ENCODE measurements at regions not wholly inside any gene's neighbourhood (a gene's known extent, or its start where the extent isn't known, plus 50 kb on each side); places are given as distances from the start of the nearest gene placed in this dataset.

GRCh38 chr1:102103646-102104045 is 106.9 kb upstream of the OLFM3 start:
- no peaks in the 10 kb centered on the region for H3K9me3 ChIP-seq (ENCODE audit: insufficient read depth in 2 of 2, low read depth in 1 of 2, low read length in 1 of 2)
- no peak overlapping the region for H3K4ac ChIP-seq (replicated peaks; ENCODE audit: insufficient read length, low read depth, low read length)
- no peak overlapping the region for H2BK12ac ChIP-seq (ENCODE audit: low read depth, low read length)
- H3K18ac ChIP-seq (ENCODE audit: extremely low read depth, low read length): no peak overlapping the region
- TF ChIP-seq CREB1 (IDR thresholded peaks at IDR 0.05): no peak
- TF ChIP-seq, protein P1, sequence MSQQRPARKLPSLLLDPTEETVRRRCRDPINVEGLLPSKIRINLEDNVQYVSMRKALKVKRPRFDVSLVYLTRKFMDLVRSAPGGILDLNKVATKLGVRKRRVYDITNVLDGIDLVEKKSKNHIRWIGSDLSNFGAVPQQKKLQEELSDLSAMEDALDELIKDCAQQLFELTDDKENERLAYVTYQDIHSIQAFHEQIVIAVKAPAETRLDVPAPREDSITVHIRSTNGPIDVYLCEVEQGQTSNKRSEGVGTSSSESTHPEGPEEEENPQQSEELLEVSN (IDR thresholded peaks at IDR 0.05): no peak
- TF ChIP-seq TAF7 (optimal IDR thresholded peaks at IDR 0.05; ENCODE audit: borderline replicate concordance, low read depth, low read length): no peak
- no peak for TF ChIP-seq YY1 (IDR thresholded peaks at IDR 0.05; ENCODE audit: low read depth, low read length)
- TF ChIP-seq JUN (IDR thresholded peaks at IDR 0.05; ENCODE audit: low read depth, low read length): no peak
- no peak for TF ChIP-seq MAX (IDR thresholded peaks at IDR 0.05)
- no peak for TF ChIP-seq EP300 (IDR thresholded peaks at IDR 0.05; ENCODE audit: borderline replicate concordance in 1 of 2, low read depth in 2 of 2, low read length in 2 of 2)
- H3K4me1 ChIP-seq (replicated peaks in 1 of 4; ENCODE audit: control insufficient read depth in 3 of 4, insufficient read depth in 4 of 4, low read length in 3 of 4): peaks cover 0 to 6% (median 2%) of the 10 kb centered on the region in 4 experiments; a peak in 4 of 7 replicates
- no peak overlapping the region for H2BK20ac ChIP-seq (ENCODE audit: low read length)
- H3K79me2 ChIP-seq (ENCODE audit: control insufficient read depth in 1 of 2, insufficient read depth in 2 of 2, low read length in 2 of 2): no peaks in the 10 kb centered on the region
- H2BK120ac ChIP-seq (replicated peaks; ENCODE audit: low read depth, low read length): no peak overlapping the region
- no peak overlapping the region for H4K91ac ChIP-seq (replicated peaks; ENCODE audit: insufficient read length, low read length)
- no peak overlapping the region for H3K56ac ChIP-seq (replicated peaks; ENCODE audit: insufficient read length, low read depth, low read length)
- H2AK5ac ChIP-seq (ENCODE audit: low read depth, low read length): no peak overlapping the region
- ChIA-PET POLR2A (ENCODE audit: partially characterized antibody) (no interaction called here), CTCF (ENCODE audit: partially characterized antibody) (interaction anchor here (0.6 kb wide), 1 partner anchor 192 kb away, joined by 3 read pairs; no protein-coding TSS in a partner anchor)
- no peak overlapping the region for H3K27ac ChIP-seq (ENCODE audit: low read depth, low read length)
- no peak overlapping the region for H3K14ac ChIP-seq (ENCODE audit: insufficient read length)
- no peak overlapping the region for H2AFZ ChIP-seq (ENCODE audit: low read length)
- no peaks in the 10 kb centered on the region for H3K27me3 ChIP-seq (replicated peaks in 1 of 4; ENCODE audit: control insufficient read depth in 3 of 4, extremely low read depth in 1 of 4, insufficient read depth in 3 of 4, low read length in 3 of 4)
- H4K5ac ChIP-seq (ENCODE audit: insufficient read length, low read depth, low read length): no peak overlapping the region
- no peak overlapping the region for H3K4me3 ChIP-seq (ENCODE audit: extremely low read depth in 1 of 4, insufficient read depth in 2 of 4, low read depth in 3 of 4, low read length in 4 of 4)
- H3K4me2 ChIP-seq (ENCODE audit: insufficient read depth in 1 of 2, low read depth in 2 of 2, low read length in 2 of 2): no peak overlapping the region
- H4K20me1 ChIP-seq (replicated peaks in 1 of 2; ENCODE audit: control insufficient read depth in 1 of 2, insufficient read depth in 2 of 2, low read length in 2 of 2): no peaks in the 10 kb centered on the region
- H3K79me1 ChIP-seq (ENCODE audit: low read depth, low read length): no peaks in the 10 kb centered on the region
- no peaks in the 10 kb centered on the region for H3K36me3 ChIP-seq (ENCODE audit: control insufficient read depth in 2 of 4, insufficient read depth in 4 of 4, low read length in 3 of 4)
- no peak overlapping the region for H2BK15ac ChIP-seq (ENCODE audit: low read length)
- no peak overlapping the region for H3K9ac ChIP-seq (replicated peaks in 1 of 4; ENCODE audit: extremely low read depth in 1 of 4, low read depth in 3 of 4, low read length in 3 of 4)
- no peak overlapping the region for H2BK5ac ChIP-seq (ENCODE audit: low read depth, low read length)
- no peaks in the 10 kb centered on the region for H3K23me2 ChIP-seq (ENCODE audit: low read depth, low read length)
- WGBS, 2 experiments (ENCODE audit: extremely low coverage in 1 of 2, insufficient coverage in 1 of 2, insufficient read length in 1 of 2, insufficient replicate concordance in 2 of 2, low coverage in 1 of 2, low lambda C conversion rate in 2 of 2, missing lambda C conversion rate in 1 of 2): 91% methylated on average over 4 of the region's 4 CpGs; no CpG with 5 or more reads in 1 of the 2 experiments
- DNase-seq (ENCODE audit: low read depth in 1 of 2, low spot score in 2 of 2) (no peak), FAIRE-seq (no peak)
- no peak overlapping the region for H4K8ac ChIP-seq (ENCODE audit: extremely low read depth, insufficient read depth, low read length)
- no peak overlapping the region for H3K23ac ChIP-seq (ENCODE audit: insufficient read length)

Measured in H1 (cell line).